ENCODE measurements at regions not wholly inside any gene's neighbourhood (a gene's known extent, or its start where the extent isn't known, plus 50 kb on each side); places are given as distances from the start of the nearest gene placed in this dataset.
A peak's percentile ranks its signal among the peaks of the same experiment; 100 is the strongest.

DNA sequence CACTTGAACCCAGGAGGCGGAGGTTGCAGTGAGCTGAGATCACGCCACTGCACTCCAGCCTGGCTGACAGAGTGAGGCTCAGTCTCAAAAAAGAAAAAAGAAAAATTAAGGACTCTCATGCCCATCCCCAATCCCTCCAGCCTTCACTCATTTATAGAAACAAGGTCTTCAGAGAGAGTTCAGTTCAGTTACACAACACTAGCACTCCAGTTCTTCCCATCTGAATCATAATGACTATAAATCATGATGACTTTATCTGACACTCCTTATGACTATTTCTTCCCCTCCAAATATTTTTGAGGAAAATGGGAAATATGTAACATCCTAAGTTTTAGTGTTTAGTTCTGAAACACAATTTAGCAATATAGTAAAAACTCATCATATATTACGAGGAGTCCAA lies 107.4 kb upstream of the LSM8 start:
- DNase-seq (ENCODE audit: low read depth in 1 of 2, low spot score in 1 of 2): no peak

DNA sequence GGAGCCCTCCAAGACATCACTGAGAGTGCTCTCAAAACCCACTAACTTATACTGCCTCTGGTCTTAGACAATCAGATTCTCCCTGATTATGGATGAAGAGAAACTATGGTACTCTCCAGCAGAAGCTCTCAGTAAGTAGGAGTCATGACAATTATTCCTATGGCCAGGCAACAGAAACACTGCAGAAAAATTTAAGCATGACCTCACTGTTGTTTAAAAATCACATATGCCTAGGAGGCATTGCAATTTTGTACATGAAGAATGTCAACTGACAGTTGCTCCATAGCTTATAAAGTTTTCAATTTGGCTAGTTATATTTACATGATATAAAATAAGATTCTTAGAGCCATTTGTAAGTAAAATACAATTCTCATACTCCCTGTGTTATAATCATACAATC lies 105.9 kb upstream of the LSM8 start:
- DNase-seq (ENCODE audit: low read depth in 1 of 2, low spot score in 1 of 2): no peak

DNA sequence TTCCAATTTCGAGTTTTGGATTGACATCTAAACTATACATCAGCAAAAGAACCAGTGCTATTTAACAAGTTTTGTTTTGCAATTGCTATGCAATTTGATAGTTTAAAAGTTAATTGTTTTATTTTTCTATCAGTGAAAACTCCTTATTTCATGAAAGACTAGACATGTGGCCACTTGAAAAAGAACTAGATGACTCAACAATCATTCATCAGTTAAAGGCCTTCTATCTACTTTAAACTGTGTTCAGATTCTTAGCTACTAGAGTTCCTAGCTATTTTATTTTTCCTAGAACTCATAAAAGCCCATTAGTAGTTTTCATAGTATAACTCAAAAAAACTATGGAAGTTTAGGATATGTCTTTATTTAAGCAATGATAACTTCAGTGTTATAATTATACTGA lies 104.6 kb upstream of the LSM8 start:
- DNase-seq (ENCODE audit: low read depth in 1 of 2, low spot score in 1 of 2): no peak

DNA sequence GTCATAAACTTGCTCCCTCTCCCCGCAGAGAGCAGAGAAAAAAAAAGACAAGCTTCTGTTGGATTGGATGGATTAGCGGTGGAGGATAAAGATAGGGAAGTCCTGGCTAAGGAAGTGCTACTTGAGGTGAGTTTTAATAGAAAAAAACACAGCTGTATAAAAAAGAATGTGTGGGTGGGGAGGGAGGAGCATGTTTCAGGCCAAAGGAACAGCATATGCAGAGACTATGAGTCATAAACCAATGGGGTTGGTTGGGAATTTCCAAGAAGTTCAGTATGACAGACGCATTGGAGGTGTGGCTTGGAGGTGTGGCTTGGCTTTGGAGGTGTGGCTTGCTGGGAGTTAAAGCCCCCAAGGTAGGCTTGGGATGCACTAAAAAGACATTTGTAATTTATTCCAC lies 103.0 kb upstream of the LSM8 start:
- peak in 1 of 2 donors; percentile 36 for DNase-seq (ENCODE audit: low read depth in 1 of 2, low spot score in 1 of 2)

DNA sequence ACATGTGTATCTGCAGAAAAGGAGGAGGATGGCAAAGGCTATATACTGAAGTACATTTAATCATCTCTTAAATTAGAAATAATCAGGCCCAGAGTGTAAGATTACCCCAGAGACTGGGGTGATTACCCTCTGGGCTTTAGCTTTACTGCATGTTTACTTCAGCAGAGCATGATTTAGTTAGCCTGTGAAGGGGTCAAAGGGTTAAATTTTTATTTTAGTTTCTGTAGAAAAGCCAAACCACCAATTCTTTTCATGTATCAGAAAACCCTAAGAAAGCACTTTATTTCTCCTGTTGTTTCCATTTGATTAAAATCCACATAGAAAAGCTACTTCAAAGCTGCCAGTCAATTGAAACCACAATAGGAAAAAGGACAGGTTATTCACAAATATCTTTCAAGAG lies 101.5 kb upstream of the LSM8 start:
- no peak for DNase-seq (ENCODE audit: low read depth in 1 of 2, low spot score in 1 of 2)

DNA sequence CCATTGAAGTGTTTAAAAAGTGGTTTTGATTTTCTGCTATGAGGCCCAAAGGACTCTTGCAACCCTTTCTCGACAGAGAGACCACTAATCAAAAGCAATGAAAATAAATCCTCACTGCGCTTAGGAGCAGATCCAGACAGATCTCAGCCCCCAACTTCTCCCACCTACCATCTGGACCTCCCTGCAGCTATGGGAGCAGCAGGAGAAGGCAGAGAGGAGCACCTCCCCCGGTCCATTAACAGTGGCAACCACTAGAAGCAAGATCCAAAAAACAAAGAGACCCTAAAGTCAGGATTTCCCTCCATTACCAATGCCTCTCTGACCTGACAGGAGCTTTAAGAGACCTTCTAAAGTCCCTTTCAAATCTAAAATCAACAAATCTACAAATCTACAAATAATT lies 99.0 kb upstream of the LSM8 start:
- no peak for DNase-seq (ENCODE audit: low read depth in 1 of 2, low spot score in 1 of 2)

DNA sequence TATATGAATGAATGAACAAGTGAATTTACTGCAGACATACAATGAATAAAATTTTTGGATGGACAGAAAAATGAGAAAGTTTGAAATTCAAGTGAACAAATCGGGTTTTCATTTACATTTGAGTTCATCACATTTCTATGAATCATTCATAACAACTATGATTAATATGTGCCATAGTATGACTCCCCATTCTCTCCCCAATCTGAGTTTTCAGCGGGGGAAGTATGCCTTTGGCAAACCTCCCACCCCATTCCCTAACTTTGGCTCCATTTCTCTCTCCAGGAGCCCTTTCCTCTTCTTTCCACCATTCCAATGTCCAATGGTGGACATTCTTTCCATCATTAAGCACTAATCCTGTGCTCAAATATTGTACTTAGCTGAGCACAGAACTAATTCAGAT lies 96.8 kb upstream of the LSM8 start:
- DNase-seq (ENCODE audit: low read depth in 1 of 2, low spot score in 1 of 2): no peak

DNA sequence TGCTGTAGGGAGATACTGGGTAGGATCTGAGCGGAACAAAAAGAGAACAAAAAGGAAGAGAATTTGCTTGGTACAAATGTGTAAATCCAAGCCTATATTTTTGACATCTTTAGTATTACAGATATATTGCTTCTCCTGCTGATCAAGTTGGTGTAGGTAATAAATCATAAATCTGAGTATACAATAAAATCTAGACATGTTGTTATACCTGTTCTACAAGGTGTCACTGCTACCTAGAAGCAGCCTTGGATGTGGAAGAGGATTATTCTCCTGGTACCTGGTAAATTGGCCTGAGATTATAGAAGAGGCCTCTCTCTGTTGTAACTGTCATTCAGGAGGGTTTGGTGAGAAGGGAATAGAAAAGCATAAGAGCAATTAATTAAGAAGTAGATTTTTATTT lies 89.9 kb upstream of the LSM8 start:
- DNase-seq (ENCODE audit: low read depth in 1 of 2, low spot score in 1 of 2): no peak

DNA sequence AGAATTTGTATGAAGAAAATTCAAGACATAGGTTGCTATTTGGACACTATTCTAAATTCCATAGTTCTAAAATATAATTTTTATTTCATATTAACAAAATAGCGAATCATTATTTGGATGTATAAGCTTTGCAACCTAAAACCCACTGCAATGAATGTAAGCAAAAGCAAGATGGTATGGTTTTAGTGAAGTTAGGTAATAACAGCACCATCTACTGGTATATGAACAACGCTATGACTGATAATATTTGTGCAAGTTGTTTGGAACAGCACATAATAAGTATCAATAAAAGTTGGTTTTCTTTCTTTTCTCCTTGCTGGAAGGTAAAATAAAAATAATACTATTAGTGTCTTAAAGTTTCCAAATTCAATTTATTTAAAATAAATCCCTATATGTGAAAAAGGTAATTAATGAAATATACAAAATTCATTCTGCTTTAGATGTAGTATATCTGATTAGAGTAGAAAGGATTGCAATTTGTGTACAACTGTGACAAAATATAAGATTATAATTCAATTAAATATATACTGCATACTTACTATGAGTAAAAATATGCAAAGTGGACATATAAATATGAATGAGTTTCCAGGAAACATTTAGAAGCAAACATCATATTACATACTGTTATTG lies 79.0 kb upstream of the LSM8 start:
- no peak for DNase-seq (ENCODE audit: low read depth in 1 of 2, low spot score in 1 of 2)

DNA sequence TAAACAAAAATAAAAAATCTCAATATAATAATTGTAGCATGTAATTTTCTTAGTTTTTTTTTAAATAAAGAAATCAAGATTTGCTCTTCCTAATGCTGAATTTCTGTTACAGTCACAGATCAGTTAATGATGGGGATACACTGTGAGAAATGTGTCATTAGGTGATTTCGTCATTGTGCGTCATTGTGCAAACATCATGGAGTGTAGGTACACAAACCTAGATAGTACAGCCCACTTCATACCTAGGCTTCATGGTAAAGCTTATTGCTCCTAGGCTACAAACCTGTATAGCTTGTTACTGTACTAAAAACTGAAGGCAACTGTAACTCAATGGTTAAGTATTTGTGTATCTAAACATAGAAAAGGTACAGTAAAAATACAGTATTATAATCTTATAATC lies 74.4 kb upstream of the LSM8 start:
- no peak for DNase-seq (ENCODE audit: low read depth in 1 of 2, low spot score in 1 of 2)

DNA sequence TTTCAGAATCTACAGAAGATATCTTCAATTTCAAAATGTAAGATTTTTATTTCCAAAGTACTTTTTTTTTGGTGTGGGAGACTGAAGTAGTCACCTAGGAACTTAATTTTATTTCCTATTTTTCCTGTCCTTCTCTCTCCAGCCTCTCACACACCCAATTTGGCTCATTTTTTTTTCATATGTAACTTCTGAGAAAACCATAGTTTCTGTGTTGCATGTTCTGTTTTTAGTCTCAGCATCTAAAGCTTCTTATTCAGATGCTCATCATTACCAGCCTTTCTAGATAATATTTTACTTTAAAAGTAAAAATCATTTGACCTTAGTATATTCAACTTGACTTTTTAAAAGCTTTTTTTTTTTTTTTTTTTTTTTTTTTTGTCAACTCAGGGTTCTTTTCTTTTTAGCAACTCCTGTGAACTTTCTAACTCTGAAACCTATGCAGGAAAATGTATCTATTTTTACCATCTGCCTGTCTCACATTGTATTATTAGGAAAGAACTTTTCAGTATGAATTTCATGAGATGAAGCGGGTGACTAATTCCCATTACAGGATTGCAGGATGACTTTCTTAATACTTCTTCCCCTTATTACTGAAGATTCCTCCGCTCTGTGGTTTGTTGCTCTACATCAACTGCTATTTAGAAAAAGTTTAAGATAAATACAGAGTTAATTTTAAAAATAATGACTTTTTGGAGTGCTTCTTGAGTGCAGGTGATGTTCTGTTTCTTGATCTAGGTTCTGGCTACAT lies 73.6 kb upstream of the LSM8 start:
- no peak for DNase-seq (ENCODE audit: low read depth in 1 of 2, low spot score in 1 of 2)

DNA sequence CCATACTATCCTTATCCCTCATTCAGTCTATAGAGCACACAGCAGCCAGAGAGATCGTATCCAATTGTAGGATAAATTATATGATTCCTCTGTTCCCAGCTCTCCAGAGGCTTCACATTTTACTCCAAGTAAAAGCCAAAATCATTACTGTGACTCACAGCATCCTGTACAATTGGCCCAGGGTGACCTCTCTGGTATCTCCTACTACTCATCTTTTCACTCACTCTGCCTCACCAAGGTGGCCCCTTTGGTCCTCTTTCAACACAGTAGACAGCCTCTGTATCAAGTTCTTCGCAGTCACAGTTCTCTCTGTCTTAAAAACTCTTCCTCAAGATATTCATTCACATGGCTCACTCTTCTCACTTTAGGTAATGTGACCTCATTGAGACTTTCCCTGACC lies 72.6 kb upstream of the LSM8 start:
- DNase-seq (ENCODE audit: low read depth in 1 of 2, low spot score in 1 of 2): no peak

DNA sequence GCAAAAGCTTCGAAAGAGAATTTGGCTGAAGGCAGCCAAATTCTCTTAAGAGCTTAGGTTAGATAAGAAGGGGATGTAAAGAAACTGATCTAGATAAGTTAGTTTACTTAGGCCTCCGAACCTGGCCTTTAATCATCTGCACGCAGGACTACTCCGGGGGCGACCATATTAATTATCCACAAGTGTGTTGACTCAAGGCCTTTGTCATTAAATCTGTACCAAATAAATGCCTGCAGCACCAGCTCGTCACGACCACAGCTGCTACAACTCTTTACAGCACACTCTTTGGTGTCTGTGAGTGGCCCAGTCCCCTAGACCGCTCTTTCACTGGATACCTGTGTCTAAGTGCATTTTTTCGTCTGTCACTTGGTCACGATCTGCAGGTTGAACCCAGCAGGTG lies 69.8 kb upstream of the LSM8 start:
- no peak for DNase-seq (ENCODE audit: low read depth in 1 of 2, low spot score in 1 of 2)

DNA sequence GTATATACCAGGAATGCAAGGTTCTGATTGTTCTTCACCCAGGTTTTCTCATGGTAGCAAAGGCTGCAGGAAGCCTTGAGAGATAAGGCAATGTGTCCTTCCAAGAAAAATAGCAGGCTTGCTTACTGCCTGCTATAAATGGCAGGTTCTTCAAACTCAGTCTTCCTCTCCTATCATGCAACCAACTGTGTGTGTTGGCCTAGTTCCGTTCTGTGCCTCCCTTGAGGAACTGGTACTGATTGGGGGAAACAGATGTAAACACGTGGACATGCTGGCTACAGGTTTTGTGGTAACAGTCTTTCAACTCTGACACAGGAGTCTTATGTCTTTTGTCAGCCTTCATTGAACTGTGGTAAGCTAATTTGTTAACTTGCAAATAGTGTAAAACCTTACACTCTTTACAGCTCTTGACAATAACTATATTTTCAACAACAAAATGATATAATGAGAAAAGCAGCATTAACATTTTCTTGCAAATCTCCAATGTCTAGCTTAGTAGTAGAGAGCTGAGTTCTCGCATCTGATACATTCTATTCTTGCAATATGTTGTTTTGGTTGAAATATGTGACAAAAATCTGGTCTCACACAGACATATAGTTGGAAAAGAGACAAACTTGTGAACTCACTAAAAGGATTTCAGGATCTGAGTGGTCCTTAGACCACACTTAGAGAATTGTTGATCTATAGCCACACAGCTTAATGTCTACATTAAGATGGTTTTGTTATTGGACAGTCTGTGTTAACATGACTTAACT lies 54.7 kb upstream of the LSM8 start:
- no peak for DNase-seq (ENCODE audit: low read depth in 1 of 2, low spot score in 1 of 2)

DNA sequence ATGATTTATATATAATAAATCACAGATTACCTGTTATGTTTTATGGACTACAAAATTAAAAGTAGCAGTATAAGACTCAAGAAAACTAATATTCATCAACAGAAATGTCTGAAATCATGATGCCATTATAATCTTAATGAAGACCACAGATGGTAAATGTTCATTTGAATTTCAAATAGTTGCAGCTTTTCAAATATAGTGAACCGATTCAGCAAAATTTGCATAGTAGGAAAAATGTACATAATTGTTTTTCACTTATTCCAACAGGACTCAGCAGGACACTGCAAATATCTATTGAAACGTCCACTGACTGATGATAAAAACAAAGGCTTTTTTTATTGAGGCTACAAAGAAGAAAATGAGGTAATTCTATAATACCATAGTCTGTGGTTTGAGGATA lies 51.2 kb upstream of the LSM8 start:
- DNase-seq (ENCODE audit: low read depth in 1 of 2, low spot score in 1 of 2): no peak

Measured in activated CD4-positive, alpha-beta T cell treated with anti-CD3 and anti-CD28 coated beads, Interleukin-2, amount 50 U/mL, for 24 hours (primary cell).